ENCODE measurements at regions not wholly inside any gene's neighbourhood (a gene's known extent, or its start where the extent isn't known, plus 50 kb on each side); places are given as distances from the start of the nearest gene placed in this dataset.

GRCh38 chr5:12183003-12183402 is 278.8 kb upstream of the CTNND2 start:
- no peak for TF ChIP-seq MAX (IDR thresholded peaks at IDR 0.05)
- CTCF ChIA-PET: no interaction called here
- peaks cover 6 to 7% of the 10 kb centered on the region in 2 experiments for H3K9me3 ChIP-seq (ENCODE audit: control insufficient read depth in 1 of 2, insufficient read depth in 1 of 2, low read depth in 1 of 2, low read length in 2 of 2)

GRCh38 chr5:12177851-12178250 is 273.6 kb upstream of the CTNND2 start:
- CTCF ChIA-PET: no interaction called here
- peaks cover 7 to 21% of the 10 kb centered on the region in 2 experiments; a peak in 3 of 4 replicates for H3K9me3 ChIP-seq (ENCODE audit: control insufficient read depth in 1 of 2, insufficient read depth in 1 of 2, low read depth in 1 of 2, low read length in 2 of 2)

More at GRCh38 chr5:12183003-12183402, 278.8 kb upstream of the CTNND2 start:
- H3K4me3 ChIP-seq (replicated peaks in 1 of 2; ENCODE audit: low read depth in 1 of 2, low read length in 2 of 2): no peak overlapping the region
- RAD21 ChIA-PET (ENCODE audit: low non-redundant PET in 1 of 2, low total read pairs in 2 of 2, uncharacterized antibody in 2 of 2, unreplicated experiment in 2 of 2): no interaction called here
- intact Hi-C loops (cut with micrococcal nuclease): no loop called here
- POLR2A ChIA-PET: no interaction called here
- H3K27ac ChIP-seq (ENCODE audit: low read depth, low read length): no peak overlapping the region
- no peak overlapping the region for H3K9ac ChIP-seq (ENCODE audit: low read length)
- ATAC-seq (no peak), DNase-seq (ENCODE audit: low read depth, low spot score) (no peak)
- no peaks in the 10 kb centered on the region for H4K20me1 ChIP-seq (ENCODE audit: insufficient read depth)
- no peak overlapping the region for H2AFZ ChIP-seq (ENCODE audit: low read depth, low read length, poor library complexity, severe bottlenecking)
- no TSS peak for BruUV-seq (replicated peaks)
- no peaks in the 10 kb centered on the region for H3K27me3 ChIP-seq (ENCODE audit: insufficient read depth, low read length)
- H3K36me3 ChIP-seq (ENCODE audit: control insufficient read depth in 1 of 2, insufficient read depth in 2 of 2, low read length in 2 of 2): no peaks in the 10 kb centered on the region
- H3K9me2 ChIP-seq (ENCODE audit: insufficient read depth): no peaks in the 10 kb centered on the region
- no peaks in the 10 kb centered on the region for H3K79me2 ChIP-seq (ENCODE audit: insufficient read depth, low read length)
- H3K4me1 ChIP-seq (ENCODE audit: control insufficient read depth in 1 of 2, insufficient read depth in 2 of 2, low read length in 2 of 2): no peaks in the 10 kb centered on the region
- no peak overlapping the region for H3K4me2 ChIP-seq (ENCODE audit: low read length)

More at GRCh38 chr5:12177851-12178250, 273.6 kb upstream of the CTNND2 start:
- no peak overlapping the region for H3K4me2 ChIP-seq (ENCODE audit: low read length)
- no peaks in the 10 kb centered on the region for H3K79me2 ChIP-seq (ENCODE audit: insufficient read depth, low read length)
- H3K9me2 ChIP-seq (ENCODE audit: insufficient read depth): no peaks in the 10 kb centered on the region
- no peaks in the 10 kb centered on the region for H4K20me1 ChIP-seq (ENCODE audit: insufficient read depth)
- intact Hi-C loops (cut with micrococcal nuclease): no loop called here
- no TSS peak for BruUV-seq (replicated peaks)
- no peaks in the 10 kb centered on the region for H3K4me1 ChIP-seq (ENCODE audit: control insufficient read depth in 1 of 2, insufficient read depth in 2 of 2, low read length in 2 of 2)
- RAD21 ChIA-PET (ENCODE audit: low non-redundant PET in 1 of 2, low total read pairs in 2 of 2, uncharacterized antibody in 2 of 2, unreplicated experiment in 2 of 2): no interaction called here
- H3K36me3 ChIP-seq (ENCODE audit: control insufficient read depth in 1 of 2, insufficient read depth in 2 of 2, low read length in 2 of 2): no peaks in the 10 kb centered on the region
- TF ChIP-seq ZBTB33 (IDR thresholded peaks at IDR 0.05; ENCODE audit: extremely low read depth, insufficient replicate concordance, low read length) (no peak), TCF7L2 (IDR thresholded peaks at IDR 0.05; ENCODE audit: borderline replicate concordance, extremely low read depth, insufficient read depth, insufficient read length) (no peak), CBX3 (IDR thresholded peaks at IDR 0.05; ENCODE audit: low read depth) (no peak), EGR1 (IDR thresholded peaks at IDR 0.05; ENCODE audit: low read depth) (no peak)
- no peaks in the 10 kb centered on the region for H3K27me3 ChIP-seq (ENCODE audit: insufficient read depth, low read length)
- ATAC-seq (no peak), DNase-seq (ENCODE audit: low read depth, low spot score) (no peak)
- H3K9ac ChIP-seq (ENCODE audit: low read length): no peak overlapping the region
- POLR2A ChIA-PET: no interaction called here
- no peak overlapping the region for H3K4me3 ChIP-seq (replicated peaks in 1 of 2; ENCODE audit: low read depth in 1 of 2, low read length in 2 of 2)
- H2AFZ ChIP-seq (ENCODE audit: low read depth, low read length, poor library complexity, severe bottlenecking): no peak overlapping the region
- H3K27ac ChIP-seq (ENCODE audit: low read depth, low read length): no peak overlapping the region

All from HCT116 (cell line).